PC-9 (cell line): ENCODE measurements at regions not wholly inside any gene's neighbourhood (a gene's known extent, or its start where the extent isn't known, plus 50 kb on each side); places are given as distances from the start of the nearest gene placed in this dataset.
"Not testable (repeated sequence)": the region's sequence is repeated elsewhere in the genome, so short reads cannot be mapped to it uniquely, and the experiment has no call there.

Experiments
- BruUV-seq: library from RNA; stranded (reverse); fragments of 400-500 nt; replicated peaks from 2 replicates; lab custom pipeline; 2021; lab: Mats Ljungman, UMichigan
- CTCF ChIA-PET: fragments of 300-600 bp; sonication (Branson Sonifier 250); formaldehyde crosslinking; loops from one replicate; lab custom pipeline; 2022; ENCODE audit warnings: antibody characterized with exemption; lab: Charles Lee
- POLR2A ChIA-PET: fragments of 300-600 bp; sonication (Branson Sonifier 250); formaldehyde crosslinking; loops from one replicate; lab custom pipeline; 2022; ENCODE audit warnings: antibody characterized with exemption; ENCODE audit not compliant: unreplicated experiment; lab: Charles Lee
- DNase-seq, 2 experiments: peaks; one replicate each; pipeline versions ENCODE4 v3.0.0 to v3.0.0-alpha.2; 2015 to 2022; ENCODE audit warnings: mixed read lengths in 1 of 2
- H2AFZ ChIP-seq: fragments of 200-600 bp; sonication (generic); 2 replicates; pipeline ENCODE4 v1.8.1; 2017; ENCODE audit warnings: antibody characterized with exemption
- H3F3A ChIP-seq: fragments of 200-600 bp; sonication (generic); 2 replicates; pipeline ENCODE4 v1.8.1; 2017; ENCODE audit warnings: antibody characterized with exemption, mild to moderate bottlenecking, low read depth; ENCODE audit not compliant: insufficient read depth
- H3K27ac ChIP-seq: fragments of 200-600 bp; sonication (generic); 2 replicates; pipeline ENCODE4 v1.6.1; 2016; ENCODE audit warnings: mixed run types
- H3K27me3 ChIP-seq: fragments of 200-600 bp; sonication (generic); 2 replicates; pipeline ENCODE4 v1.6.1; 2016; ENCODE audit warnings: low read depth, mixed run types; ENCODE audit not compliant: insufficient read depth
- H3K36me3 ChIP-seq: fragments of 200-600 bp; sonication (generic); 2 replicates; pipeline ENCODE4 v1.6.1; 2016; ENCODE audit warnings: low read depth, mixed run types
- H3K4me1 ChIP-seq: fragments of 200-600 bp; sonication (generic); replicated peaks from 2 replicates; pipeline ENCODE4 v1.6.1; 2016; ENCODE audit warnings: mixed run types; ENCODE audit not compliant: insufficient read depth
- H3K4me2 ChIP-seq: fragments of 200-600 bp; sonication (generic); 2 replicates; pipeline ENCODE4 v1.6.1; 2017; ENCODE audit warnings: mixed run types
- H3K4me3 ChIP-seq: fragments of 200-600 bp; sonication (generic); 2 replicates; pipeline ENCODE4 v1.6.1; 2016; ENCODE audit warnings: mixed run types
- H3K79me2 ChIP-seq: fragments of 200-600 bp; sonication (generic); 2 replicates; pipeline ENCODE4 v1.6.1; 2017; ENCODE audit warnings: low read depth, mixed run types
- H3K9me2 ChIP-seq: fragments of 200-600 bp; sonication (generic); 2 replicates; pipeline ENCODE4 v1.8.1; 2017; ENCODE audit warnings: mild to moderate bottlenecking; ENCODE audit not compliant: insufficient read depth
- H3K9me3 ChIP-seq: fragments of 200-600 bp; sonication (generic); 2 replicates; pipeline ENCODE4 v1.8.1; 2016; ENCODE audit warnings: low read depth; ENCODE audit not compliant: insufficient read depth
- H4K20me1 ChIP-seq: fragments of 200-600 bp; sonication (generic); 2 replicates; pipeline ENCODE4 v1.8.1; 2017; ENCODE audit not compliant: insufficient read depth
- EZH2 ChIP-seq: fragments of 200-600 bp; sonication (generic); IDR thresholded peaks from 2 replicates; pipeline ENCODE4 v1.8.0; 2017; ENCODE audit warnings: antibody characterized with exemption, low read depth
- intact Hi-C: fragments of 100-400 bp; cut with micrococcal nuclease; formaldehyde crosslinking; loops from one replicate; pipeline ENCODE4 v1.10.0; 2022; ENCODE audit not compliant: unreplicated experiment
- TF ChIP-seq, protein P1 (sequence below): fragments of 200-600 bp; sonication (generic); conservative IDR thresholded peaks from 2 replicates; pipeline ENCODE4 v1.6.1; 2017; ENCODE audit warnings: mixed run types, antibody characterized with exemption, mild to moderate bottlenecking, moderate library complexity

DNA sequence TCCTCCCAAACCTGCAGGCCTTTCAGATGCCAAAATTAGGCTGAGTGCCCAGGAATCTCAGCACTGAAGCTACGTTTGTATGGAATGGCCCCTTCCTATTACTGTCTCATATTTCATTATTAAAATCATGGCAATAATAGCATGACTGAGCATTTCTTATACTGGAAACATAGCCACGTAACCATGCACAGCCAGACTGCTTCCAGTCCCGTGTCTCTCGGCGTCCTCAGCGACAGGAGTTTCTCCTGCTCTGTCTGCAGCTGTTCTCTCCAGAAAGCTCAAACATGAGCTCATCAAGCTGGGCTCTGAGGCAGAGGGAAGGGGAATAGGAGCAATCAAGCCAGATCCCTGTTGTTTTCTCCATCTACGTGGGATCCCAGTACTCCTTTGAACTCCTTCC lies 104.0 kb downstream of the CDC7 start:
- H3K4me1 ChIP-seq = peaks cover 19% of the 10 kb centered on the region
- DNase-seq = no peak
- H3K4me3 ChIP-seq = no peak overlapping the region
- H3K9me2 ChIP-seq = no peaks in the 10 kb centered on the region
- no peaks in the 10 kb centered on the region for H3K36me3 ChIP-seq
- H2AFZ ChIP-seq = no peak overlapping the region
- intact Hi-C loops = no loop called here
- ChIA-PET POLR2A (no interaction called here), CTCF (no interaction called here)
- H4K20me1 ChIP-seq = no peaks in the 10 kb centered on the region
- TF ChIP-seq, protein P1, sequence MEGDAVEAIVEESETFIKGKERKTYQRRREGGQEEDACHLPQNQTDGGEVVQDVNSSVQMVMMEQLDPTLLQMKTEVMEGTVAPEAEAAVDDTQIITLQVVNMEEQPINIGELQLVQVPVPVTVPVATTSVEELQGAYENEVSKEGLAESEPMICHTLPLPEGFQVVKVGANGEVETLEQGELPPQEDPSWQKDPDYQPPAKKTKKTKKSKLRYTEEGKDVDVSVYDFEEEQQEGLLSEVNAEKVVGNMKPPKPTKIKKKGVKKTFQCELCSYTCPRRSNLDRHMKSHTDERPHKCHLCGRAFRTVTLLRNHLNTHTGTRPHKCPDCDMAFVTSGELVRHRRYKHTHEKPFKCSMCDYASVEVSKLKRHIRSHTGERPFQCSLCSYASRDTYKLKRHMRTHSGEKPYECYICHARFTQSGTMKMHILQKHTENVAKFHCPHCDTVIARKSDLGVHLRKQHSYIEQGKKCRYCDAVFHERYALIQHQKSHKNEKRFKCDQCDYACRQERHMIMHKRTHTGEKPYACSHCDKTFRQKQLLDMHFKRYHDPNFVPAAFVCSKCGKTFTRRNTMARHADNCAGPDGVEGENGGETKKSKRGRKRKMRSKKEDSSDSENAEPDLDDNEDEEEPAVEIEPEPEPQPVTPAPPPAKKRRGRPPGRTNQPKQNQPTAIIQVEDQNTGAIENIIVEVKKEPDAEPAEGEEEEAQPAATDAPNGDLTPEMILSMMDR = no peak
- TF ChIP-seq EZH2 = no peak
- peaks cover 12% of the 10 kb centered on the region; the same call in 1 of the 2 replicates for H3F3A ChIP-seq
- no TSS peak for BruUV-seq
- H3K27me3 ChIP-seq = no peaks in the 10 kb centered on the region
- no peak overlapping the region for H3K27ac ChIP-seq
- H3K79me2 ChIP-seq = no peaks in the 10 kb centered on the region
- no peaks in the 10 kb centered on the region for H3K9me3 ChIP-seq
- no peak overlapping the region for H3K4me2 ChIP-seq

DNA sequence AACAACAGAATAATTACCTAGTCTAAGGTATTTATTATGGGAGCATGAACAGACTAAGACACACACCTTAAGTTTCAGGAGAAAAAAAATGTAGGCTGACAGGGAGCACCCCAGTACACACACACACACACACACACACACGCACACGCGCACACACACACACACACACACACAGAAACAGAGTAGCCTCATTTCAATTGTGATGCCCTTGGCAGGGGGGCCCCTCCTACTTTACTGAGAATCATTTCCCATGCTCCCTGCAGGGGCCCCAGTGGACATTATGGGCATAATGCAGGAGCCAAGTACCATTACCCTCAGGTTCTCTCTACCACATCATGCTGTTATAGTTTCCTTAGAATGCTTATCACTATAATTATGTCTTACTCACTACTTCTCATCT lies 104.9 kb downstream of the CDC7 start:
- Histone ChIP-seq H3F3A (peaks cover 12% of the 10 kb centered on the region; the same call in 1 of the 2 replicates), H3K27ac (no peak overlapping the region), H3K9me2 (no peaks in the 10 kb centered on the region), H4K20me1 (no peaks in the 10 kb centered on the region), H3K9me3 (no peaks in the 10 kb centered on the region), H3K79me2 (no peaks in the 10 kb centered on the region), H3K4me1 (peaks cover 24% of the 10 kb centered on the region), H2AFZ (no peak overlapping the region), H3K4me2 (no peak overlapping the region), H3K4me3 (no peak overlapping the region), H3K27me3 (no peaks in the 10 kb centered on the region), H3K36me3 (no peaks in the 10 kb centered on the region)
- no TSS peak for BruUV-seq
- no peak for DNase-seq
- TF ChIP-seq EZH2 = no peak
- POLR2A ChIA-PET = no interaction called here
- CTCF ChIA-PET = no interaction called here
- intact Hi-C loops = no loop called here

DNA sequence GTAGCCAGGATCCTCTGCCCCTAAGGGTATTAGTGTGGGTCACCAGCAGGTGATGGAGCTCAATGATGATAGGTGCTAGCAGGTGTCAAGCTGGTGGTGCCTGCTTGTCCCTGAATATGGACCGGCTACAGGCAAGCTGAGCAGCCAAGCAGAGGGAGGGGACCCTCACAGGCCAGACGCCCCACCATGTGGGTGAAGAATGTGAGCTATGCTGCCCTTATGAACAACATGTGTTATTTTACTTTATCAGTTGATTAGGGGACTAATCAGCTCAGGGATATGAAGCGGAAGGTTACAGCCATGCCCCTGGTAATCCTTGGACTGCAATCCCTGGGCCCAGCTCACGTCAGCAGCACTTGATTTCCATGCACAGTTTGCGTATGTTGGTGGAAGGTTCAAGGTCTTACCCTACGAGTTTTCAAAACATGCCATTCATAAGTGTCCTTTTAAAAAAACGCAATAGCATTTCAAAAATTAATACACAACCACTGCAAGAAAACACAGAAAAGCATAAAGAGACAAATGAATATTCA lies 106.0 kb downstream of the CDC7 start:
- Histone ChIP-seq H3K79me2 (no peaks in the 10 kb centered on the region), H3K4me1 (peaks cover 24% of the 10 kb centered on the region), H2AFZ (no peak overlapping the region), H4K20me1 (no peaks in the 10 kb centered on the region), H3K4me2 (no peak overlapping the region), H3K27ac (no peak overlapping the region), H3K9me3 (no peaks in the 10 kb centered on the region), H3K9me2 (no peaks in the 10 kb centered on the region), H3K27me3 (no peaks in the 10 kb centered on the region), H3F3A (peaks cover 12% of the 10 kb centered on the region; the same call in 1 of the 2 replicates), H3K4me3 (no peak overlapping the region), H3K36me3 (no peaks in the 10 kb centered on the region)
- no peak for DNase-seq
- BruUV-seq = no TSS peak
- intact Hi-C loops = no loop called here
- POLR2A ChIA-PET = interaction anchor here (0.8 kb wide), 1 partner anchor 11 kb away, joined by 7 read pairs; no protein-coding TSS in a partner anchor
- CTCF ChIA-PET = no interaction called here
- TF ChIP-seq, protein P1 = no peak
- TF ChIP-seq EZH2 = no peak

DNA sequence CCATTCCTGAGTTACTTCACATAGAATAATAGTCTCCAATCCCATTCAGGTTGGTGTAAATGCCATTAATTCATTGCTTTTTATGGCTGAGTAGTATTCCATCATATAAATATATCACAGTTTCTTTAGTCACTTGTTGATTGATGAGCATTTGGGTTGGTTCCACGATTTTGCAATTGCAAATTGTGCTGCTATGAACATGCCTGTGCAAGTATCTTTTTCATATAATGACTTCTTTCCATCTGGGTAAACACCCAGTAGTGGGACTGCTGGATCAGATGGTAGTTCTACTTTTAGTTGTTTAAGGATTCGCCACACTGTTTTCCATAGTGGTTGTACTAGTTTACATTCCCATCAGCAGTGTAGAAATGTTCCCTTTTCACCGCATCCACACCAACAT lies 107.0 kb downstream of the CDC7 start:
- H3K4me3 ChIP-seq, CTCF ChIA-PET: not testable (repeated sequence)
- intact Hi-C loops = loop anchor here (2.0 kb wide), 2 partner anchors 37 to 129 kb away; no protein-coding TSS in a partner anchor

More for the DNA sequence above, 107.0 kb downstream of the CDC7 start:
- H3K9me2 ChIP-seq, H3K27ac ChIP-seq, BruUV-seq, H3K4me2 ChIP-seq, H3K79me2 ChIP-seq, H3K27me3 ChIP-seq, H3K36me3 ChIP-seq, H2AFZ ChIP-seq, POLR2A ChIA-PET, H4K20me1 ChIP-seq, DNase-seq, H3K9me3 ChIP-seq: not testable (repeated sequence)
- Histone ChIP-seq H3K4me1 (peaks cover 24% of the 10 kb centered on the region), H3F3A (peaks cover 12% of the 10 kb centered on the region; the same call in 1 of the 2 replicates)
